Inflammatory macrophage treated with lipopolysaccharide for 1 hour (primary cell): ENCODE measurements at regions not wholly inside any gene's neighbourhood (a gene's known extent, or its start where the extent isn't known, plus 50 kb on each side); places are given as distances from the start of the nearest gene placed in this dataset.
"Not testable (repeated sequence)": the region's sequence is repeated elsewhere in the genome, so short reads cannot be mapped to it uniquely, and the experiment has no call there.

Experiments used
- DNase-seq, 2 donors: peaks; one replicate each; pipeline ENCODE4 v3.0.0-alpha.2; 2020 to 2022

DNA sequence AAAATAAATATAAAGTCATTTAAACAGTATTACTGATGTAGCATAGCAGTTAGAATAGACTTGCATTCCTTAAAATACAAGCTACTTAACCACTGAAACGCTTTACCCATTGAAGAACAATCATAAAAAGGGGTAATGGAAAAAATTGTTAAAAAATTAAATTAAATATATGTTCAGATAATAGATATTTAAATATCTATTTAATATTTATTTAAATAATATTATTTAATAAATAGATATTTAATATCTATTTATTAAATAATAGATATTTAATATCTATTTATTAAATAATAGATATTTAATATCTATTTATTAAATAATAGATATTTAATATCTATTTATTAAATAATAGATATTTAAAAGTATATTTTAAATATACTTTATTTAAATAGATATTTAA is 2410.5 kb downstream of the PCDH7 start:
- not testable (repeated sequence) for DNase-seq

DNA sequence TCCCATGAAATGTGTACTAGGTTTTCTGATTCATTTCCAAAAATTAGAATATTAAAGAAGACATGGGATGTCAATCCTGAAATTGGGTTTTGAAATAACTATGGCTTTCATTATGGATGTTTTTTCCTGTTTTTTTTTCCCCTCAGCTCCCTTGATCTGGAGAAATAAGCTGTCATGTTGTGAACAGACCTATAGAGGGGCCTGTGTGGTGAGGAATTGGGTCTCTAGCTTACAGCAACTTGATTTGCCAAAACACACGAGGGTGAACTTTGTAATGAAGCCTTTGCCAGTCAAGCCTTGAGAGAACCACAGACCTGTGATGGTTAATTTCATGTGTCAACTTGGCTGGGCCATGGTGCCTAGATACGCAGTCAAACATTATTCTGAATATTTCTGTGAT is 2413.6 kb downstream of the PCDH7 start:
- no peak for DNase-seq

- no peak for DNase-seq
These were observed 2414.2 kb downstream of the PCDH7 start for GRCh38 chr4:33134366-33134765.

- no peak for DNase-seq
These were observed 2429.7 kb downstream of the PCDH7 start for GRCh38 chr4:33149658-33150524.

- DNase-seq, result no peak
These were observed 2430.3 kb downstream of the PCDH7 start for GRCh38 chr4:33150525-33150910.

DNA sequence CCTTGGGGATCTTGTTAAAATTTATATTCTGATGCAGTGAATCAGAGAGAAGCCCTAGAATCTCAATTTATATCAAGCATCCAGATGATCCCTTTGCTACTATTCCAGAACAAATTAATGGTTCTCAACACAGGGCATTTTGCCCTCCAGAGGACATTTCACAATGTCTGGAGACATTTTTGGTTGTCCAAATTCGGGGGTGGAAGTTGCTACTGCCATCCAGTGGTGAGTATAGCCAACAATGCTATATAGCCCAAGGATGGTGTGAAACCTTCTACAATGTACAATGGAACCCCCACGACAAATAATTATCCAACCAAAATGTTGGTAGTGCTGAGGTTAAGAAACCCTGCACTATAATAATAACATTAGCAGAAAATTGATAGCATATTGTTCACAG is 2440.0 kb downstream of the PCDH7 start:
- no peak for DNase-seq

- DNase-seq, result no peak
These were observed 2441.0 kb downstream of the PCDH7 start for GRCh38 chr4:33161202-33161601.

DNA sequence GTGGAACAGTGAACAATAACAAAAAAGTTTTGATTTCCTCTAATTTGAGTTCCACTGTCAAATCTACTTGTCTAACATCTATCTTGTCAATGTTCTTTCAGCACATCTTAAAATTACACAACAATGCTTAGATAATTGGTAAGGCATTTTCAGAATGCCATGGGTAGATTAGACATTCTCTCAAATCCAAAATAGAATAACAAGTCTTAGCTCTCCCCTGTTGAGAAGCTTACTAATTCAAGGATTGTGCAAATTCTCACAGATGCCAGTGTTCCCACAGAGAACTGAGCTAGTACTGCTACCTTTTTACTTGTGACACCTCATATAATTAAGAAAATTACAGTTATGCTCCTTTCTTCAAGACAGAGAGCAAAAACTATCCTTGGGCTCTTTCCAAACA is 2442.0 kb downstream of the PCDH7 start:
- no peak for DNase-seq

GRCh38 chr4:33171873-33172525 is 2451.8 kb downstream of the PCDH7 start:
- DNase-seq, result no peak

- no peak for DNase-seq
These were observed 2456.4 kb downstream of the PCDH7 start for GRCh38 chr4:33176566-33176965.

GRCh38 chr4:33184657-33185290 is 2464.6 kb downstream of the PCDH7 start:
- DNase-seq, result no peak

- no peak for DNase-seq
These were observed 2466.9 kb downstream of the PCDH7 start for GRCh38 chr4:33187035-33187434.

- DNase-seq, result no peak
These were observed 2468.6 kb downstream of the PCDH7 start for GRCh38 chr4:33188733-33189132.

DNA sequence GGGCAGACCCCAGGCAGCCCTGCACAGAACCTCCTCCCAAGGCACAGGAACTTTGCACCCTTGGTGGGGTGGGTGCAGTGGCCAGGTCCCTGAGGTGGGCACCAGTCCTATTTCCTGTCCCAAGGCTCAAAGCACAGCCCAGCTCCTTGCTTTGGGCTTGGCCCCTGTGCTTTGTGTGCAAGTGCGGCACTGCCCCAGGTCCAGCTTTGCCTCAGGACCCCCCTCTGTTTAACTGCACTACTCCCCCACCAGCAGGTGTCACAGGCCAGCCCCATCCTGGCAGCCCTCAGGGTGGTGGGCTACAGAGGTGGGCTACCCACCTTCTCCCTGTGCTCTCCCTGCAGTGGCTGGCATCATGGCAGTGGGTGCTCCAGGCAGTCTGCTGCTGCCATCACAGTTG is 2469.0 kb downstream of the PCDH7 start:
- no peak for DNase-seq

DNA sequence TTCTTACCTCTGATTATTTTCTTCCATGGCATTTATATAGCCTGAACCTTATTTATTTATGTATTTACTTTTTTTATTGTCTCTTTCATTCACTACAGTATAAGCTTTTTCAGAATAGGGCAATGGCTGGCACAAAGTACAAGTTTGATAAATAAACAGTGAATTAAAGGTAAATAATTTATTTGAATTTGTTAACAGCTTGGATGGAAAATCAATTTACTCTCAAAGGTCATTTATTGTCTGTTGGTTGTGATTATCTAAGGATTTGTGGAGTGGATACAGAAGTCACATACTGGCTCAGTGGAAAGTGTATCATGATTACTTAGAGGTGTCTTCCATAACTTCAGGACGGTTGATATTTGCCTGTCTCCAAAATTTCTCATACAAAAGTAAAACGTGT is 2472.9 kb downstream of the PCDH7 start:
- no peak for DNase-seq

DNA sequence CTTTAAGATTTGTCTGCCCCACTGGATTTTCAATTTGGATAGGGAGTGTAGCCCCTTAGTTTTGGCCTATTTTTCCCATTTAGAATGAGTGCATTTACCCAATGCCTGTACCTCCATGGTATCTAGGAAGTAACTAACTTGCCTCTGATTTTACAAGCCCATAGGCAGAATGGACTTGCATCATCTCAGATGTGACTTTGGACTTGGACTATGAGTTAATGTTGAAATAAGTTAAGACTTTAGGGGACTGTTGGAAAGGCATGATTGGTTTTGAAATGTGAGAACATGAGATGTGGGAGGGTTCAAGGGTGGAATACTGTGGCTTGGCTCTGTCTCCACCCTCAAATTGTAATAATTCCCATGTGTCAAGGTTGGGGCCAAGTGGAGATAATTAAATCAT is 2480.2 kb downstream of the PCDH7 start:
- DNase-seq, result no peak

- no peak for DNase-seq
These were observed 2498.1 kb downstream of the PCDH7 start for GRCh38 chr4:33218238-33218637.

- DNase-seq, result no peak
These were observed 2506.0 kb downstream of the PCDH7 start for GRCh38 chr4:33226133-33226532.

- no peak for DNase-seq
These were observed 2506.6 kb downstream of the PCDH7 start for GRCh38 chr4:33226783-33227182.

GRCh38 chr4:33255094-33255493 is 2534.9 kb downstream of the PCDH7 start:
- no peak for DNase-seq

DNA sequence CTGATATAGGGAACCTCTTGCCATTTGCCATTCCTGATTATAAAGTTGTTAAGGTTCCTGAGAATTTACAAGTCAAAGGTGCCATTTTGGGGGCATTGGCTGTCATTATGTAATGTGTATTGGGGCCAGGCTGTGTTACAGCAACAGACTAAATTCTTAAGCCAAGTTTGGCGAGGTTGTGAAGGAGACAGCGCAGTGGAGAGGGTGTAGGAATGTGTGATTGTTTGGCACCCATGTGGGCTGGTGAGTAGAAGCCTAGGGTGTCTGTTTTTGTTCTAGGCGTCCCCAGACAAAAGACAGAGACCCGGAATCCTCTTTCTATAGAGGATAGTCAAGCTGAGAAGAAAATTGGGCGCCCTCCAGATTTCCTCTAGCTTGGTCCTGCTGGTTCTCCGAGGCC is 2535.3 kb downstream of the PCDH7 start:
- DNase-seq, result no peak

GRCh38 chr4:33262824-33263223 is 2542.7 kb downstream of the PCDH7 start:
- no peak for DNase-seq

GRCh38 chr4:33268776-33269175 is 2548.6 kb downstream of the PCDH7 start:
- DNase-seq, result no peak

- DNase-seq, result no peak
These were observed 2550.2 kb downstream of the PCDH7 start for GRCh38 chr4:33270403-33270802.
